GM21515 (cell line): ENCODE measurements at regions not wholly inside any gene's neighbourhood (a gene's known extent, or its start where the extent isn't known, plus 50 kb on each side); places are given as distances from the start of the nearest gene placed in this dataset.
"Not testable (repeated sequence)": the region's sequence is repeated elsewhere in the genome, so short reads cannot be mapped to it uniquely, and the experiment has no call there.

Experiments used
- ATAC-seq: cut with Tn5 transposase; IDR thresholded peaks from one replicate; pipeline ENCODE4 v1.9.1; 2021; ENCODE audit not compliant: unreplicated experiment

DNA sequence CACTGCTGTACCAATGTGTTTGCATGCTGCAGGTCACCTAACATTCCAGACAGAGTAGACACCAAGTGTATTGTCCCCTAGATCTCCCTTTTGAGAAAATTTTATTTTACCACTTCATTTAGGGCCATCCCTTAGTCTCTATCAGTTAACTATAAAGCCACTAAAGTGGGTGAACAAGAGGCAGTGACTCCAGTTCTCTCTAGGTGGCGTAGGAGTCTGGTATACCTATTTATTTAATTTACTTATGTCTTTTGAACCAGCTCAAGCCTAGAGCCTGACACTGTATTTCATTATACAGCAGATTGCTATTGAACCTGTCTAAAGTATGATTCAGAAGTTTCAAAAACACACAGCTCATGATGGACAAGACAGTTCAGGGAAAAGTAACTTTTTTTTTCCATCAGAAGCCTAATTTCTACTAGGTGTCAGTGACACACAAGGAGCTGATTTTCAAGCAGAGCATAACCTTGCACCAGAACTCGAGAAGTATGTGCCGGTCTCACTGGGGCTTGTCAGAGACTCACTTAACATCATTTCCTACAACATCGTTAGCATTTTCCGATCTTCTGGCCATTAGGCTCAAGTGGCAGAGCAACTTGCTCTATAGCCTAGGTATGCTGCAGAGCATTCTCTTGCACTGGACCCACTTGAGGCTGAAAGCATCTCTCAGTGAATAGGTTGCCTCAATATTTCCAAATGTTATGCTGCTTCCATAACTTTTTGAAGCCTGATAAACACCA lies 175.4 kb downstream of the CDC14C start:
- ATAC-seq = no peak

DNA sequence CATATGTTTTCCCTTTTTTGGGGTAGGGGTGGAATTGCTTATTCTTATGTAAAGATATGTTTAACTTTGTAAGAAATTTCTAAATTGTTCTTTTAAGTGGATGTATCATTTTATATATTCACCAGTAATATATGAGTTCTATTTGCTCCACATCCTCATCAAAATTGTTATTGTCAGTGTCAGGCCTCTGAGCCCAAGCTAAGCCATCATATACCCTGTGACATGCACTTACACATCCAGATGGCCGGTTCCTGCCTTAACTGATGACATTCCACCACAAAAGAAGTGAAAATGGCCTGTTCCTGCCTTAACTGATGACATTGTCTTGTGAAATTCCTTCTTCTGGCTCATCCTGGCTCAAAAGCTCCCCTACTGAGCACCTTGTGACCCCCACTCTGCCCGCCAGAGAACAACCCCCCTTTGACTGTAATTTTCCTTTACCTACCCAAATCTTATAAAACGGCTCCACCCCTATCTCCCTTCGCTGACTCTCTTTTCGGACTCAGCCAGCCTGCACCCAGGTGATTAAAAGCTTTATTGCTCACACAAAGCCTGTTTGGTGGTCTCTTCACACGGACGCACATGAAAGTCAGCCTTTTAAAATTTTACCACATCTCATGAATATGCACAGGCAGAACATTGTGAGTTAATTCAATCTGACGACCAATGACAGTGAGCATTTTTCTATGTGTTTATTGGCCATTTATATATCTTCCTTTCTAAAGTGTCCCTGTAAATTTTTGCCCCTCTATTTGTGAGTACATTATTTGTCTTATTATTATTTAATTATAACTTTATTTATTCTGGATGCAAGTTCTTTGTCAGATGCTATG lies 176.8 kb downstream of the CDC14C start:
- not testable (repeated sequence) for ATAC-seq

DNA sequence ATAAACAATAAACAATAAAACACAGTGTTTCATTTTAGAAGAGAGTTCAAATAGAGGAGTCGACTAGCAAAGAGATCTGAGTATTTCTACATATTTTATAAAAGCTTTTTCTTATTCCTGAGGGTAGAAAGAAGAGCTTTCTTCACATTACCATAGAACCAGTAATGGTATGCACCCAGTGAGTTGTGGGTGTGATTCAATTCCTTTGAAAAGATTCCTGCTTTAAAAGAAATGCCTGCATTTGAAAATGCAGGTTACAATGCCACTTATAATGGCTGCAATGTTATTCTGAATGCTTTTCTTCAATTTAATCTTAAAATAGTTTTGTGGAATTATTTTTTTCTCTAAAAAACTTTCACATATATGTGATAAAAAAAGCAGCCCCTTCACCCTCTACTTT lies 178.1 kb downstream of the CDC14C start:
- no peak for ATAC-seq

DNA sequence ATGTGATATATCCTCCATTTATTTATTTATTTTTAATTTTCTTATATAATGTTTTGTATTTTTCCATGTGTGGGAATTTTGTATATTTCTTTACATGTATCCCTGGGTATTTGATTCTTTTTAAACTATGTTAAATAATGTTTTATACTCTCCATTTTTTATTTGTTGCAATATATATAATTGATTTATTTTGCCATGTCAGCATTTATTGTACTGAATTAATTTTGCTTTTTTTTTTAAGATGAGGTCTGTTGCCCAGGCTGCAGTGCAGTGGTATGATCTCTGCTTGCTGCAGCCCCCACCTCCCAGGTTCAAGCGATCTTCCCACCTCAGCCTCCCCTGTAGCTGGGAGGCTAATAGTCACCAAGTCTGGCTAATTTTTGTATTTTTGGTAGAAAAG lies 187.4 kb downstream of the CDC14C start:
- no peak for ATAC-seq

DNA sequence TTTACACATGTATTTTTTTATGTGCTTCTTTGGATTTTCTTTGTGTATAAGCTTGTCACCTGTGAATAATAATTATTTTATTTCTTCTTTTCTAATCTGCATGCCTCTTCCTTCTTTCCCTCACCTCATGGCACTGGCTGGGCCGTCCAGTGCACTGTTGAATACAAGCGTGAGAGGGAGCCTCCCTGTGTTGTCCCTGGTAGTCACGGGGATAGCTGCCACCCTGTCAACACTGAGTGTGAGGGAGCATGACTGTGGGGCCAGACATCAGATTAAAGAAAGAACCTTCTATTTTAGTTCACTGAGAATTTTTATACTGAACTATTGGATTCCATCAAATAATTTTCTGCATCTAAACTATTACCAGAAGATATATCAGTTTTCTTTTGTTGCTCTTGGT lies 187.9 kb downstream of the CDC14C start:
- ATAC-seq = no peak

DNA sequence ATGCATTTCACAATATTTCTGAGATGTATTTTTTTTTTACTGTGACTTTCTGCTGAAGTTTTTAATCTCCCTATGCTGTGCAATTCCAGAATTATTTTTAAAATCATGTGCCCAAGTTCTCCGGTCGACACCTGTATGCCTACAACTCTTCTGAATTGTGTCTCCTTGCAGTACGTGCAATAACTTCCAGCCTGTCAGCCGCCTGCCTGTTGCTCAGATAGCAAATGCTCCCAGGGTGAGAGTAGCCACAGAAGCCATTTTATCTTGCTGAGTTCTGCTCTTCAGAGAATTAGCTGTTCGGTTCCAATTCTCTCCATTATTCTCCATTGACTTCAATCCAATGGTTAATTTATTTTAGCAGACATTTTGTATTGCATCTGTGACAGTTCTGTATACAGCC lies 188.3 kb downstream of the CDC14C start:
- no peak for ATAC-seq

DNA sequence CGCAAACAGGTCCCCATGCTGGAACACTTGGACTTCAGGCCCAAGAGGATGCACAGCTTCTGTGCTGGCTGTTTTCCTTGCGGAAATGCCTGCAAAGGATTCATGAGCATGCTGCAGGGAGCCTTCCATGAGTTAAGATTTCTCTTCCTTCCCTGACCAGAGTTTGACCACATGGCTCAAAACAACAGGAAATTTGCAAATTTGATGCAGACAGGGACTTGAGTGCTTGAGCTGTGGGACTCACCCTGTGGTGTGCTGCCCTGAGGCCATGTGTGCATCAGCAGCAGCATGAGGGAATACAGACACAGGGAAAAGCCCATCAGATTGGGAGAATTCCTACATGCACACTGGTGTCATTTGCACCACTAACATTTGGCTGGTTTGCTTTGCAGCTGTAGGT lies 195.4 kb downstream of the CDC14C start:
- ATAC-seq = no peak

DNA sequence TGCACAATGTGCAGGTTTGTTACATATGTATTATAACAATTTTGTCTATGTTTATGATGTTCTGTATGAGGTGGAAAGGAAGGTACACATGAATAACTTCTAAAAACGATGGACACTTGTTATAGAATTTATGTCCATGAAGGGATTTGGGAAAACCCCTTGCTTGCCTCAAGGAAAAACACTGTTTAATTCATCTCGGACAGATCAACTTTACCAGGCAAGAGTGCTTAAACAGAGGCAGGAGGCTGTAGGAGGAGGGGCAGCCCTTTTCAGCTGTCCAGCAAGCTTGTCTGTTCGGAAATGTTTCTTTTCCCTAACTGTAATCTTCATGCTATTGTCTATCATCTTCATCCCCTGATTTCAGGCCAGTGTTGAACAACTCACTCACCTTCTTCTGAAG lies 200.9 kb downstream of the CDC14C start:
- no peak for ATAC-seq

DNA sequence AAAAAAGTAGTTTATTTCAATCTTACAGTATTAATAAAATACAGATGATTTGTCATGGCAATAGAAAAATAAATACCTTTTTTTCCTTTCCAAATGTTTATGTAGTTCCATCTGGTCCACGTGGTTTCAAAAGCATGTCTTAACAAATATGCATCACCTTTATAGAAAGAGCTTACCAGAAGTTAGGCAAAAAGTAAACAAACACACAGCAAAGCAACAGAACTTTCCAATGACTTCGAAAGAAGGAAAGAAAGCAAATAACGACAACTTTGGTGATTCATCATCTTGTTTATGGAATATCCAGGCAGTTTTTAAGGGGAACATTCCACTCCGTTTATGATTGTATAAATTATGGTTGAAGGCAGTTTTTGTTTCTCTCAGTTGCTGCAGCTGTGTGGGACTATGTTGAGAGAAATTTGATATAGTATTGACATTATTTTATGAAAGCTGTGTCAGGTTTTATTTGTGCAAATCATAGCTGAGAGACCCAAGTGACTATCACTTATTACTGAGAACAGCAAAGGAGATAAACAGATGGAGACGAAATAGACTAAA lies 203.1 kb downstream of the CDC14C start:
- ATAC-seq = no peak

DNA sequence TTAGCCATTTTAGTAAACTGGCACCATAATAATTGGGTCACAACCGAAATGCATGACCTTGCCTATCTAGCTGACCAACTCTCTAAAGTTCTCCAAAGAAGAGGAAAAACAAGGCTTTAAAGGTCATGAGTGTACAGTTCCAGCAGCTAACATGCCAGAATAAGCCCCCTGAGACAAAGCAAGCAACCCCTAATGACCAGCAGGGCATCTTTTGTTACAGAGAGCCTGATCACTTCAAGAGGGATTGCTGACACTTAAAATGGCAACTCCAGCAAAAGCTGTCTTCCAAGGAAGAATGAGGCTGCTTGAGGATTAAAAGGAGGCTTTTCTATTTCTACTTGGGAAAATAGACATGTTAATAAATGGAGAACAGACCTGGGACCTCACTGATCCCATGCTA lies 213.6 kb downstream of the CDC14C start:
- no peak for ATAC-seq

DNA sequence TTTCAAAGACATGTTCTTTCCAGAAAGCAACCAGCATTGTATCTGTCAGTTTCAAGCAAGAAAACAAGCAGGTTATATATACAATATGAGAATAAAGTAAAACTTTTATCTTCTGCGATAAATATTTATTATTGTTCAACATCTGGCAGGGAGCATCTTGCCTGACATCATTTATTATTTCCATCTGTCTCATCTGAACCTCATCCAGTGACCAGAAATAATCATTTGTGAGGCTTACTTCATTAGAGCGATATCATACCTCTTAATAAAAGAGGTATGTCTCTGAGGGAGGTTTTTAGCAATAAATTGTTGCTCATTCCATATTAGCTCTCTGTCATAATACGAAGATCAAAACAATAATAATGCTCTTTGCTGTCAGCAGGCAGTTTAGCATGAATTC lies 226.1 kb downstream of the CDC14C start:
- ATAC-seq = no peak

DNA sequence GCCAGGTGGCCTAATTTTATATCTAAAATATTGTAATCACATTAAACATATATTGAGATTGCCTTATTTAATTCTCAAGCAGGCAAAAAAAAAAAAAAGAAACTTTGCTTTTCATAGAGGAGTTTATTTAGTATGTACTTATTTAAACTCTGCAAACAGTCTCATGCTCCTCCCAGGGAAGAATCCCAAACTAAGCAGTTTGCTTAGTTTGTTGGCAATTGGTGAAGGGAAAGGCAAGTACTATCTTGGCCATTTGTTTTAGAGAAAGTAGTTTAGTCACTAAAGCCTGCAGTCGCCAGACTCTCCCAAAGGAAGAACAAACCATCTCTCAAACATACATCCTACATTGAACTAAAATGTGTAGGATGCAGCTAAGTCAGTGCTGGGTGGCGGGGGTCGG lies 226.8 kb downstream of the CDC14C start:
- no peak for ATAC-seq

DNA sequence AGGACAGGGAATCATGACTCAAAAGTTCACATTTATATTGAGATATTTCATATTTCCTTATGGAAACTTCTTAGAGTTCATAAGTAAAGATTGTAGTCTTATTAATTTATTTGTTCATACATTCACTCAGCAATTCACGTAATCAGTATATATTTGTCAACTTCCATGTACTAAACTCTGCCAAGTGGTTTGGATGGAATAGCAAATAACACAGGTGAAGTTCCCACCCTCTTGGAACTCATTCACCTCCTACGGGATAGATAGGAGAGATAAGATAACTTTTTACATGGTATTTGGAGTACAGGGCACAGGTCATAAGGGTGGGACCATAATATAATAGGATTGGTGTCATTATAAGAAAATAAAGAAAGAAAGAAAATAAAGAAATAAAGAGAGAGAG lies 234.0 kb downstream of the CDC14C start:
- no peak for ATAC-seq

DNA sequence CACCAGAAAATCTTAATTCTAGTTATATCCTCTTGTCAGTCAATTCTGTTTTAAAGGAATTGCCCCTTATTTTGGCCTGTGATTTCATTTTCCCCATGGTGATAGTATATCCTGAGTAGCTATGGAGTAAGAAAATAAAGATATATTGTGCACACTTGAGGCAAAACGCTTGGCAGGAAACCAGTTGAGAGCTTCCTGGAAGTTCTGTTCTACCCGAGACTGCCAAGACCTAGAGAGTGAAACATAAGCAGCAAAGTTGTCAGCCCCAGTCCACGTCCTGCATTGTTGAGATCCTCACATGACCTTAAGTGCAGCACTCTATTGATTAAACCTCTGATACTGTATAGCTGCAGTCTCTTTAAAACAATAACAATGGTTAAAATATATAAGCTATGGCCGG lies 235.2 kb downstream of the CDC14C start:
- ATAC-seq = no peak

DNA sequence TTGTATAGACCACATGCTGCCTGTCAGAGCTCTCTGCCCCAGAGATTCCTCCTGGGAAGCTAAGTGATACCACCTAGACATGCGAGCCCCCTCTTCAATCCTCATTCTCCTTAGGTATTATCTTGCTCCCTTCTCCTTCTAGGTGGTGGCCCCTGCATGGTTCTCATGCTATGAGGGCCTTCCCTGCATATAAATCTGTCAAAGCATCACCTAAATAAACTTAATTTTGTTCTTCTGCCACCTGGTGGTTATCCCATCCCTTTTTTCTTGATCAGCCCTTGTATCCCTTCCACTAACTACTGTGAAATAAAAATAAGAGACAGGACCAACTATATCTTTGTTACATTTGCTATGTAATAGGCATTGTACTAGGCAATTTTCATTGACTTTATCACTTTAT lies 242.1 kb downstream of the CDC14C start:
- no peak for ATAC-seq

DNA sequence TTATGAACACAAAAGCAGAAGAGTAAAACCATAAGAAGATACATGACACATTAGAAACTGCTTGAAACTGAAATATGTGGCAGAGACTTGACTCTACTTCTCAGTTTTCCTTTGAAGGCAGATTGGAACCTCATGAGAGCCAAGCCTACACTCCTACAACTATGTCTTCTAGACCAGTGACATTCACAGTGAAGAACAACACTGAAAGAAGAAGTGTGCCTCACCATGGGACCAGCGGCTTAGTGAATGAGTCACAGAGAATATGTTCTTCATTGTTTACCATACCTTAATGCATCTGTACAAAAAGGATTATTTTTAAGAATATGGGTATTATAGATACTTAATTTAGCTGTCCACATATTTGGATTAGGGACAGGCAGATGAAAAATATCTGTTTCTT lies 248.3 kb downstream of the CDC14C start:
- ATAC-seq = no peak

DNA sequence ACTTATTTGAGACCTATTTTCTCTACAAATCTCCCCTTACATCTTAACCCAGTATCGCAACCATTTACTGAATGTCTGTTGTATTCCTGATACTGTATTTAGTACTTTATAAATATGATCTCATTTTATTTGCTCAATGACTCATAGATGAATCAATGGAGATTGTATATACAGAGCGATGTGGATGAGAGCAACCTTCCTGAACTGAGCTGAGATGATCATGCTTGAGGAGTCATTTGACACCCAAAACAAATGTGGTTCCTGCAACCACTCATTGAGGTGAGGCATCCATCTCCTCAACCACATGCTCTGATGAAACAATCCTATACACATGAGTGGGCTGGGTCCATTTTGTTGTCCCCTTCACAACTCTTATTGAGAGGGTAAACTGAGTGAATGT lies 250.0 kb downstream of the CDC14C start:
- no peak for ATAC-seq

DNA sequence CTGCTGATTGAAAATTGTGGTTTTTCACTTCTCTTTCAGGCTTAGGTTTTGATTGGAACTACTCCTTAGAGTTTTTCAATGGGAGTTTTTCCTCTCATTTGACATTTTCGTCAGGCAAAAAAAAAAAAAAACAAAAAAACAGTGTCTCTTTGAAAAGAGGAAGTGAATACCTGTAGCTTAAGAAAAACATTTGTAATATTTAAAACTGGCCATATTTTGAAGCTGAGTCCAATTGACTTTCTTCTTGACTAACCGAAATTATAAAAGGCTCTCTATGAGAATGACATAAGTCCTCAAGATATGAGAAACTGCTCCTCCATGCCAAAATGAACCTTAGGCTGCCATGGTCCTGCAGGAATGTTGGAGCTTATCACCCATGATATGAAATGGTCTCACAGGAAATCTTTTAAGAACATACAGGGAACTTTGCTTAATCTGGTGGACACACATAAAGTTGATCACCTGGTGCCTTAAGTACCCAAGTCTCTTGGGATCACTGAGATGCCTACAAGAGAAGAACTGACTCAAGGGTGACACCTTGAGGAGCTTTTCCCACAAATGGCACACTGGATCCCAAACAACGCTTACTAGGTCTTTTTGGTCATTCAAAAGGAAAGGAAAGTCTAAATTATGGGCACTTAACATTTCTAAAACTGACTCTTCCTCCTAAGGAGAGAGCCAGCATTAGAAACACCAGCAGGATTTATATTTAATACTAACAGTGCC lies 263.4 kb downstream of the CDC14C start:
- no peak for ATAC-seq

DNA sequence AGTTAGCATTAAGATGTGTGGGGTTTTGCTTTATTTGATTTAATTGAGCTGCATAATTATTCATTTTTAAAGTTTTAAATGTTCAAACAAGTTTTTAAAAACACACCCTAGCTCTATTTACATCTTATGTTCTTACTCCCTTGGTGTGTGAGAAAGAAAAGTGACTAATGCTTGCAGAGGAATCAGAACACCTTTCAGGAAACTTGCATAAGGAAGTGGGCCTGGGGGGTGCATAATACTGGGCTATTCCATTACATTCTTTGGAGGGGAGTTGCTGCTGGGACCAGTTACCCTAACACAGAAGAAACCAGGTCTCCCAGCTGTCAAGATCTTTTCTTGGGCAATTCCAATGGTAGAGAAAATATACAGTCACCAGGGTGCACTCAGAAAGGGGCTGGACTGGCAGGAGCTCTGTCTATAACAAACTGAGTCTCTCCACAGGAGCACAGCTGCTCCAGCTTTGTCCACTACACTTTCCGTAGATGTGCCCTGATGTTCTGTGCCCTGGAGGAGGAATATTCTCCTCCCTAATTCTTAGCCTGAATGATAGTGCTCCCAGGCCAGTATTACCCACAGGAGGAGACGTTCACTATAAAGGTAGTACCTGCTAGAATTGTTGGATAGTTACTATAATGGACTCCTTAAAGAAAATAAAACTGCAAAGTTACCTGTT lies 304.2 kb downstream of the CDC14C start:
- ATAC-seq = no peak

DNA sequence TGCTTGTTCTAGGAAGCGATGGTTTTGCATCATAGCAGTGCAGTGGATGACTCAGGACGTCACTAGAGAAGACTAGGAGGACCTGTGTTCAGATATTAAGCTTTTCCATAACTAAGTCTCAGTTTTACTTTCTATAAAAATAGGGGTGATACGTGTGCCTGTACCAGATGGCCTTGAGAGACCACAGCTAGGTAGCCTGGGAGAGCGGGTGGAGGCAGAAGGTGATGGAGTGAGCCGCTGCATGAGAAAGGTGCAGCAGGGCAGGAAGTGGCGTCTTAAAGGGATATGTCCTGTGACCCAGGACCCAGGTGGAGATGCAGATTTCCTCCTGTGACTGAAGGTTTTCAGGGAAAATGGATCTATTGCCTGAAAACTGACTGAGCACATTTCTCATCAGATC lies 304.9 kb downstream of the CDC14C start:
- ATAC-seq = no peak

DNA sequence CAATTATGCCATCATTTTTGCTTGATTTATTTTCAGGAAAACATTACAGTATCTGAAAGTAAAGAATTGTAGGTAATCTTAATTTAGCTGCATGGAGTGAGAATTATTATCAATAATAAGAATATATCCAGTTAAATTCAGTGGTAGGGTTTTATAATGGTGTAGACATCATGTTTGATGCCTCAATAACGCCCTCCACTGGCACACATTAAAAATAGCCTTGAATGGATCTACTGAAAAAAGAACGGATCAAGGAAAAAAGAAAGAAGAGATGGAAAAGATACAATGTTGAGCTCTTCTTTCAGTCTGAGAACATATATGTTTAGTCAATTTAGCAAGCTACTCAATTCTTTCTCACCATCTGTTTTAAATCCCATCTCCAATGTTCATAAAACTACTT lies 319.2 kb downstream of the CDC14C start:
- ATAC-seq = no peak
